D721Med (cell line): ENCODE measurements at regions not wholly inside any gene's neighbourhood (a gene's known extent, or its start where the extent isn't known, plus 50 kb on each side); places are given as distances from the start of the nearest gene placed in this dataset.

Experiments used
- DNase-seq: peaks from one replicate; pipeline ENCODE4 v3.0.0; 2011; ENCODE audit warnings: low spot score; ENCODE audit not compliant: insufficient read length
- FAIRE-seq: peaks from 2 replicates; lab custom pipeline; 2011; peaks lifted over from hg19 to GRCh38; lab: Jason Lieb, UNC
- CTCF ChIP-seq: IDR thresholded peaks from 2 replicates; pipeline ENCODE4 v1.5.1; 2012; ENCODE audit warnings: mild to moderate bottlenecking, control low read depth; ENCODE audit not compliant: insufficient read depth; ENCODE audit errors: missing control alignments

DNA sequence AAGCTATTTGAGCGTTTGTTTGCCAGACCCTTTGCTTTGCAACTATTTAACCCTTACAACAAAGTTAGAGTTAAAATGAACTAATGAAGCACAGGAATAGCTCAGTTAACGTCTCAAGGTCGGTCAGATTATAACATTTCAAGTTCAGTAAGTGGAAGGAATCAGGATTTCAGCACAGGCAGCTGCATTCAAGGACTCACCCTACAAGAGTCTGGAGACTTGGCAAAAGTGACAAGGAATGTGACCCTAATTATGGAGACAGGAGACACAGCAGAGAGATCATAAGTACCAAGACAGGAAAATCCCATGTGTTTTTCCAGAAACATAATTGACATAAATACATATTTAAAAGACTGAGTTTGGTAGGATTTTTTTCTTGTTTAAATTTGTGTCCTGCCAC is 1481.7 kb downstream of the TECRL start:
- DNase-seq (no peak), FAIRE-seq (no peak)
- TF ChIP-seq CTCF: no peak

DNA sequence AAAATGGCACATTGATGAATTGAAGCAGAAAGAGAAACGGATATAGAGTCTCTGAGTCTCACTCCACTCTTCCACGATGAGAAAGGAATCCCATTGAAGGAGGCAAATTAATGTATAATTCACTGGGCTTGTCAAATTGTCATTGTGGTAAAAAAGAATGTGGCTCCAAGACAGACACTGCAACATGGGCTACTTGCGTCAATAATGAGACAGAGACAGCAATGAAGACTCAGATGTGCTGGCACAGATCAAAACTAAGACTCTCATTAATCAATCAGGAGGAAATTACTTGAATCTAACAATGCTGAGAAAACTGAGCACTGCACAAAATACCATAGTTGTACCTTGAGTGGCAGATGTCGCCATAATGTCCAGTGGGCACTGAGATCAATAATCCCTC is 1485.5 kb downstream of the TECRL start:
- TF ChIP-seq CTCF: no peak
- FAIRE-seq (no peak), DNase-seq (no peak)

DNA sequence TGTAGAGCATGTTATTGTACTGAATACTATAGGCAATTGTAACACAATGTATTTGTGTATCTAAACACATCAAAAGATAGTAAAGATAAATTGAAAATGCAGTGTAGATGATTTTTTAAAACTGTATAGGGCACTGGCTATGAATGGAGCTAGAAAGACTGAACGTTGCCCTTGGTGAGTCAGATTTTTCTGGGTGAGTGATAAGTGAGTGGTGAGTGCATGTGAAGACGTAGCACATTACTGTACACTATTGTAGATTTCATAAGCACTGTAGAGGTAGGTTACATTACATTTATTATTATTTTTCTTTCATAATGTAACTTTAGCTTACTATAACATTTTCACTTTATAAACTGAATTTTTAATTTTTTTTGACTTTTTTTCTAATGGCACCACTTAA is 1491.6 kb downstream of the TECRL start:
- no peak for TF ChIP-seq CTCF
- DNase-seq (no peak), FAIRE-seq (no peak)

- no peak for DNase-seq
- no peak for TF ChIP-seq CTCF
- peak; percentile 84 for FAIRE-seq
Measured at GRCh38 chr4:62914758-62915157, 1494.5 kb downstream of the TECRL start.

DNA sequence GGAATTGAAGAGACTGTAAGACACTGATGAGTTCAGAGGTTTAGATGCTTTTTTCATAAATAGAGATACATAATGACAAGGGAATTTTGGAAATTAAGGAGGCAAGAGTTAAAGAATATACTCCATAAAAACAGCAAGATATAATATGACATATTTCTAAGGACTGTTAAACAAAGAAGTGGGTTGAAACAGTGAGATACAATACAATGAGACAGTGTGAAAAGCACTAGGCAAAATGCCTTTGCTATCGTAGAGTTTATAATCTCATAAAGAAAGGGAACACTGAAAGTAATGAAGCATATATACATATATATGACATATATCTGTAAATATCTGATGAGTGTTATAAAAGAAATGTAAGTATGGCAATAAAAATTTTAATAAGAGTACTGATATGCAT is 1496.2 kb downstream of the TECRL start:
- FAIRE-seq (no peak), DNase-seq (no peak)
- no peak for TF ChIP-seq CTCF

DNA sequence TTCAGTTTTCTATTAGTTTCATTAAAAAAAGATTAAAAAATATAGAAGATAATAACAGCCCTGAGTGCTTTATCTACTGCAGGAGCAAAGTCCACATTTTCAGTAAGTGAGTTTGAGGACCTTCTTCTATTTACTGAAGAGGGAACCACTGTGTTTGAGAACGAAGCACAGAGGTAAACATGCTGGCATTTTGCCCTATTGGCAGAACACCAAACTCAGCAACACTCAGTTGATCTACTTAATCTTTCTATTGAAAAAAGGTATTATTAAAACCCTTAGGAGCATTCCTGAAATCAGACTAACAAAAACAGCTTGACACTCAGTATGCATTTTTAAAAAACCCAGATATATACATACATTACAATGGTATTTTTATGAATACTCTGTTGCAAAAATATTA is 1496.7 kb downstream of the TECRL start:
- FAIRE-seq (no peak), DNase-seq (no peak)
- TF ChIP-seq CTCF: no peak

DNA sequence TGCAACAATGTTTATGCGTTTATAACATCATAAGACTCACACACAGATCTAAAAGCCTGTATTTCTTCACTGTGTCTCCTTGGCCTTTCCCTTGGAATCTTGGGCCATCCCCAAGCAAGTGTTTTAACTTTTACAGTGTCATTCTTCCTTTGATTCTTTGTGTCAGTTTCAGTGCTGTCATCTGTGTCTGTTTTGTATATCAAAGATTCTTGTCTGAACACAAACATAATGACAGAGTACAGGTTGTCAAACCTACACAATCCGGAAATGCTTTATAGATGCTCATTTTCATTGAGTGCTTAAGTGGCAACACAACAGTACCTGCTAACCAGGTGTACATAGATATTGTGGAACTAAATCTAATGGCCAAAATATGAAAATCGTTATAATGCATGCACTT is 1500.0 kb downstream of the TECRL start:
- TF ChIP-seq CTCF: no peak
- FAIRE-seq (no peak), DNase-seq (no peak)
